GM21423 (cell line): ENCODE measurements at regions not wholly inside any gene's neighbourhood (a gene's known extent, or its start where the extent isn't known, plus 50 kb on each side); places are given as distances from the start of the nearest gene placed in this dataset.
"Not testable (repeated sequence)": the region's sequence is repeated elsewhere in the genome, so short reads cannot be mapped to it uniquely, and the experiment has no call there.

ENCODE experiments used
- ATAC-seq: cut with Tn5 transposase; IDR thresholded peaks from one replicate; pipeline ENCODE4 v1.9.1; 2021; ENCODE audit warnings: mild to moderate bottlenecking, moderate library complexity; ENCODE audit not compliant: unreplicated experiment

- no peak for ATAC-seq
These were observed 360.4 kb upstream of the KCNH7 start for GRCh38 chr2:163198972-163199371.

GRCh38 chr2:163198007-163198406 lies 359.4 kb upstream of the KCNH7 start:
- no peak for ATAC-seq

DNA sequence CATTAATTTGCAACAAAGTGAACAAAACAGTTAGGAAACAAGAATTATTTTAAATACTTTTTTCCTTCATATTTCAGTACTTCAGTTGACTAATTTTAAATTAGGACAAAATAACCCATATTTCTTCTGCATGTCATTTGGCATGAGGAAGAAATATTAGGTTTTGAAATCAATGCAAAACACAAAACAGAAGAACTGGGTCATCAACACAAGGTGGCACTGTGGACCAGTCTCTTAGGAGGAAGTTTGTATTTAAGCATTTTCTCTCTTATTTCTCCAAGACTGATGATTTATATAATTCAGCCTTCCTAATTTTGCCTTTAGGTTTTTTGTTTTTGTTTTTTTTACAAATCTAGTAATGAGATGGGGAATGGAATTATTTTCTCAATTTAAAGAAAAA lies 352.8 kb upstream of the KCNH7 start:
- ATAC-seq = peak; percentile 63

DNA sequence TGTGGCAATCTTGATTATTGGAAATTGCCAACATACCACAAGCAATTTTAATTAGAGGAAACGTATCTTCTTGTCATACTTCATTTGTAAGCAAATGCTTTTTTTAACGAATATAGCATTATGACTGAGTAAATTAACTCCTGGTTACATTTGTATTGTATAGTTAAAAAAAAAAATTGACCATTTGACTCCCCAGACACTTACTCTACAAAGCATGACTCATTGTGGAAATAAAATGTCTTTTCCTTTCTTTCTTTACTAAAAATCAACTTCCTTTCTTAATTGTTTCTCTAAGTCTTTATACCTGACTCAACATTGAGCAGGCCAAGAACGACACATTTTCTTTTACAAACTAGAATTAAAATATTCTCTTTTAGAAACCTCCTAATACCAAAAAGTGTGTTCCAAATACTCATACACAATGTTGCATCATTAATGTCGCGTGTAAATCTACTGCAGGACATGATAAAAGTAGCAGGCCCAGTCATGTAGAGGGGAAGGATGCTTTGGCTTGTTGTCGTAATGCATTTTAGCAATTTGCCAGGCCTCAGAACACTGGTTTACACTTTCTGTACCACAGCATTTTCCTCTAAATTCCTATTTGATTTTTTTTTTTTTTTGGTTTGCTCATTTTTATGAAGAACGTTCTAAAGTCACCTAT lies 349.6 kb upstream of the KCNH7 start:
- no peak for ATAC-seq

- ATAC-seq = no peak
These were observed 348.6 kb upstream of the KCNH7 start for GRCh38 chr2:163187119-163187518.

- ATAC-seq = no peak
These were observed 346.6 kb upstream of the KCNH7 start for GRCh38 chr2:163185160-163185559.

- ATAC-seq = peak; percentile 68
These were observed 344.3 kb upstream of the KCNH7 start for GRCh38 chr2:163182764-163183354.

DNA sequence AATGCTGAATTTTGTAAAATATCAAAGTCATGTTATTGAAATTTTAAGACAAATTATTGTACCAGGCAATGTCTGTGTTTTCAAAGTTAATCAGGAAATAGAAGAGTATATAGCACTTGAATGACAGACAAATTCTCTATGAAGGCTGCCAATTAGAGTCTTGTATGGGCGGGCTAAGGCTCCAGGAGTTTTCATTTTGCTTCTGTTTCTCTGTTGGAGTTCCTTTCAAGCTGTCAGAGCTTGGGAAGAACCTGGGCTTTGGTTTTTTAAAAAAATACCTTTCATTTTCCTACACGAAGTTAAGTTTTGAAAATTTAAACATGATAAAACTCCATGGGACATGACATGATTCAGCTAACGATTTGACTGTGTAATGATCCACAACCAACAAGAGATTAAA lies 339.0 kb upstream of the KCNH7 start:
- ATAC-seq = no peak

- ATAC-seq = no peak
These were observed 336.7 kb upstream of the KCNH7 start for GRCh38 chr2:163175294-163175693.

GRCh38 chr2:163173591-163173990 lies 335.0 kb upstream of the KCNH7 start:
- ATAC-seq = no peak

GRCh38 chr2:163171786-163172530 lies 333.4 kb upstream of the KCNH7 start:
- ATAC-seq = no peak

DNA sequence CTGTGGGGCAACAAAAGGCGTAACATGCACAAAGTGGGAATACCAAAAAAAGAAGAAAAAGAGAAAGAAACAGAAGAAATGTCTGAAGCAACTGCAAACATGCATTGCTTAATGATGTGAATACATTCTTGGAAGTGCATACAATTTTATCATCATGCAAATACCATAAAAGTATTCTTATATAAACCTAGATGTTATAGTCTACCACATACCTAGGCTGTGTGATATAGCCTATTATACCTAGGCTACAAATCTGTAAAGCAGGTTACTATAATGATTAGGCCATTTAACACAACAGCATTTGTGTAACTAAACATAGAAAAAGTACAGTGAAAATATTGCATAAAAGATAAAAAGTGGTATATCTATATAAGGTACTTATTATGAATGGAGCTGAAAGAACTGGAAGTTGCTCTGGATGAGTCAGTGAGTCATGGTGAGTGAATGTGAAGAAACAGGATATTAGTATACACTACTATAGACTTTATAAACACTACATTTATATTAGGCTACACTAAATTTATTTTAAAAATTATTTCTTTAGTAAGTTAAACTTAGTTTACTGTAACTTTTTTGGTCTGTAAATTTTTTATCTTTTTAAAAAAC lies 319.4 kb upstream of the KCNH7 start:
- no peak for ATAC-seq

- no peak for ATAC-seq
These were observed 318.8 kb upstream of the KCNH7 start for GRCh38 chr2:163157411-163157810.

GRCh38 chr2:163155925-163156324 lies 317.4 kb upstream of the KCNH7 start:
- no peak for ATAC-seq

GRCh38 chr2:163155279-163155883 lies 316.8 kb upstream of the KCNH7 start:
- peak; percentile 80 for ATAC-seq

GRCh38 chr2:163142618-163143017 lies 304.1 kb upstream of the KCNH7 start:
- no peak for ATAC-seq

DNA sequence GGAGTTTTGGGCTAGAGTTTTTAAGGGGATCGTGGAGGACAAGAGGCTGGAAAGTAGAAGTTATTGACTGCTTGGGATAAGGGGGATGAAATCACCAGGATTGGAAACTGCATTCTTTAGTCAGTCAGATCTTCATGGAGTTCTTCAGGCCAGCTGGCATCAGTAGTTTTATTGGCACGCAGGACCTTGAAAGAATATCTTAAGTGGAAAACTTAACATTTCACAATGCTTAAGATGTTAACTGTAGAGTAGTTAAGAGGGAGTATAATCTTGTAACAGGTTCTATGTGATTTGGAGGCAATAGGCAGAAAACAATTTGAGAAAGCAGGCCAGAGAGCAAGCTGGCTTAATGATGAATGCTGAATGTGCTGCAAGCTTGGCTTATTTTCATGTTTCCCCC lies 300.4 kb upstream of the KCNH7 start:
- ATAC-seq = no peak

DNA sequence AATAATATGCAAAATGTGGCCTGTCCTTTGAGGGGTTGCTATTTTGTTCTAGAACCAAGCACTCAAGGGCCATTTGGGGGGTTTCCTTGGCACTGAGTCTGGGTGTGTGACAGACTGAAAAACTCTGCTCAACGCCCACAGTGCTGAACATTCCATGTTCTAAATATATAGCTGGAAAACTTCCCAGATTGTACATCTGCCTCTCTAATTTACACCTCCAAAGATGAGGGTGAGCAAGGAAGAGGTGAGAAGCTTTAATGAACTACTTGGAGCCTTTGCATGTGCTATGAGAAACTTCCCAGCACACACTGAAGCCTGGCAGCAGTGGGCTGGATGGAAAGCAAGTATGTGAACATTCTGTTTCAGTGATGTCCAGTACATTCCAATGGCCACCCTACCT lies 296.7 kb upstream of the KCNH7 start:
- ATAC-seq = no peak

DNA sequence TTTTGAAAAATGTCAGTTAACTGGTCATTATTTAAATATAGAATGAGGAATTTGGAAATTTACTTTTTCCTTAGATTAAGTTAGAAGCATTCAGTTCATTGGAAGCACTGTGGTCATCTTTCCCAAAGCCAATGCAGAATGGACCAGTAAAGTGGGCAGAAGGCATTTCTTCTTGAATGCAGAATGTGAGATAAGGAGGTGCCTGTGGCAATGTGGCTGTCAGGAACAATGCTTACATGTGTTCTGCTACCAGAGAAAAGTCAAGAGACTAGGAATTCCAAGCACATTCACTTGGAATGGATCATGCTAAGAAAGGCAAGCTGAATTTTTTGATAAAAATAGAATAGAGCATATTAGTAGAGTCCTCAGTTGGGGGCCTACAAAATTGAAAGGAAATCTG lies 295.0 kb upstream of the KCNH7 start:
- ATAC-seq = no peak

DNA sequence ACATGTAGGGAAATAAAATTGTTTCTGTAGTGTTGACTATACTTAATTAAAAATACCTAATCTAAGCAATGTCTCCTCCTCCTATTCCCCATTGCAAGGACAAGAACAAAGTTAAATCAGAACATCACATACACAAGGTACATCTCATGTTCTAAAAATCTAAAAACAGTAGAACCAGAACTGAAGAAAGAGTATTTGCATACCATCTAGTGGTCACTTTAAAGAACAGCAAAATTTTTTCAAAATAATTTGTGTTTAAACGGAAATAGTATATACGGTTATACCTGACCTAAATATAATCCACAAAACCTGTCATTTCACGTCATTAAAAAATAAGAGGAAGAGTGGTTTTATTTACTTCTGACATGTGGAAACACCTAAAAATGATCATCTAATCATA lies 294.3 kb upstream of the KCNH7 start:
- peak; percentile 54 for ATAC-seq

- ATAC-seq = not testable (repeated sequence)
These were observed 293.6 kb upstream of the KCNH7 start for GRCh38 chr2:163132207-163132606.
